ENCODE measurements at regions not wholly inside any gene's neighbourhood (a gene's known extent, or its start where the extent isn't known, plus 50 kb on each side); places are given as distances from the start of the nearest gene placed in this dataset.
"Not testable (repeated sequence)": the region's sequence is repeated elsewhere in the genome, so short reads cannot be mapped to it uniquely, and the experiment has no call there.

DNA sequence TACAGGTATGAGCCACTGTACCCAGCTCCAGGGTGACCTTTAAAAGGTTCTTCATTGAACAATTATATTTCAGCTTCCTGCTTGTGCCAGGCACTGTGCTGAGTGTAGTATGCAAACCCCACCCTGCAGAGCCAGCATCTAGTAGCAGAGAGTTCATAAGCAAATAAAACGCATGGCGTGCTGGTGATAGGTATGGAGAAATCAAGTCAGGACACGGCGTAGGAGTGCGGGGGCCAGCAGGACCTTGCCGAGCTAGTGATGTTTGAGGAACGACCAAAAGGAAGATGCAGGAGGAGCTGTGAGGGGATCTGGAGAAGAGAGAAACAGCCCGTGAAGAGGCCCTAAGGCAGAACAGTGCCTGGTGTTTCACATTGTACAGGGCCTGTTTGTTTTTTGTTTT, 105.8 kb downstream of the CRLF3 start:
- not testable (repeated sequence) for TF ChIP-seq CTCF, POLR2A (IDR thresholded peaks at IDR 0.05)

Data from testis (tissue), 2 donors.